Erythroblast (primary cell): ENCODE measurements at regions not wholly inside any gene's neighbourhood (a gene's known extent, or its start where the extent isn't known, plus 50 kb on each side); places are given as distances from the start of the nearest gene placed in this dataset.

Experiments used
- GATA1 ChIP-seq: IDR thresholded peaks from 2 replicates; pipeline ENCODE4 v1.6.1; 2011; ENCODE audit warnings: low read depth, mild to moderate bottlenecking, control low read depth, low read length, moderate library complexity
- POLR2A ChIP-seq: IDR thresholded peaks from 2 replicates; pipeline ENCODE4 v1.6.1; 2011; ENCODE audit warnings: mild to moderate bottlenecking, low read length

DNA sequence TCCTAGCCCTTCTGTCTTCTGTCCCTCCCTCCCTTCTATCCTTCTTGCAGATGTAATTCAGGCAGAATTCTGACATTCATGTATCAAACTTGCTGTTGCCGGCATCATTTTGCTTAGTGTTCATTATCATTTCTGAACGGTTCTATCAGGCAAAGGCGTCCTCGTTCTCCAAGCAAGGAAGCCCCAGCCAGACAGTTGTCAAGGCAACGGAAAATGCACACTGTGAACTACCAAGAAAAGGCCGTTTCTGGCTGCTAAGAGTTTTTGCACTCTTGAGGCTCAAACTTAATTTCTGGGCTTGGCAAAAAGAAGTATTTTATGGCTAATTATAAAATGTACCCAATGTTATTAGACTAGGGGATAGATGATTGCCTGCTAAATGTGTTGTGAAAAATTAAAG, 164.7 kb upstream of the KCNJ15 start:
- no peak for TF ChIP-seq POLR2A
- no peak for TF ChIP-seq GATA1
